ENCODE measurements at regions not wholly inside any gene's neighbourhood (a gene's known extent, or its start where the extent isn't known, plus 50 kb on each side); places are given as distances from the start of the nearest gene placed in this dataset.
"Not testable (repeated sequence)": the region's sequence is repeated elsewhere in the genome, so short reads cannot be mapped to it uniquely, and the experiment has no call there.

- no peak for DNase-seq (ENCODE audit: insufficient read length, low spot score)
- no peak for TF ChIP-seq POLR2A (IDR thresholded peaks at IDR 0.05; ENCODE audit: low read depth, low read length)
- no peak for FAIRE-seq
Measured at GRCh38 chr3:101150504-101150903, 157.3 kb upstream of the ABI3BP start.

- DNase-seq (ENCODE audit: insufficient read length, low spot score): no peak
- no peak for TF ChIP-seq POLR2A (IDR thresholded peaks at IDR 0.05; ENCODE audit: low read depth, low read length)
- FAIRE-seq: no peak
Measured at GRCh38 chr3:101149707-101150106, 156.5 kb upstream of the ABI3BP start.

- no peak for FAIRE-seq
- DNase-seq (ENCODE audit: insufficient read length, low spot score): no peak
Measured at GRCh38 chr3:101149251-101149650, 156.0 kb upstream of the ABI3BP start.

GRCh38 chr3:101148001-101148400, 154.8 kb upstream of the ABI3BP start:
- DNase-seq (ENCODE audit: insufficient read length, low spot score) (no peak), FAIRE-seq (no peak)
- no peak for TF ChIP-seq POLR2A (IDR thresholded peaks at IDR 0.05; ENCODE audit: low read depth, low read length)

More at GRCh38 chr3:101149251-101149650, 156.0 kb upstream of the ABI3BP start:
- TF ChIP-seq POLR2A (IDR thresholded peaks at IDR 0.05; ENCODE audit: low read depth, low read length): no peak

GRCh38 chr3:101146946-101147345, 153.7 kb upstream of the ABI3BP start:
- DNase-seq (ENCODE audit: insufficient read length, low spot score) (no peak), FAIRE-seq (no peak)
- TF ChIP-seq POLR2A (IDR thresholded peaks at IDR 0.05; ENCODE audit: low read depth, low read length): no peak

GRCh38 chr3:101144105-101144504, 150.9 kb upstream of the ABI3BP start:
- TF ChIP-seq POLR2A (IDR thresholded peaks at IDR 0.05; ENCODE audit: low read depth, low read length): no peak
- FAIRE-seq: no peak

GRCh38 chr3:101143012-101143411, 149.8 kb upstream of the ABI3BP start:
- DNase-seq (ENCODE audit: insufficient read length, low spot score) (no peak), FAIRE-seq (no peak)
- TF ChIP-seq POLR2A (IDR thresholded peaks at IDR 0.05; ENCODE audit: low read depth, low read length): no peak

More at GRCh38 chr3:101144105-101144504, 150.9 kb upstream of the ABI3BP start:
- no peak for DNase-seq (ENCODE audit: insufficient read length, low spot score)

- FAIRE-seq: no peak
Measured at GRCh38 chr3:101142160-101142559, 148.9 kb upstream of the ABI3BP start.

GRCh38 chr3:101141135-101141534, 147.9 kb upstream of the ABI3BP start:
- no peak for FAIRE-seq
- no peak for DNase-seq (ENCODE audit: insufficient read length, low spot score)
- TF ChIP-seq POLR2A (IDR thresholded peaks at IDR 0.05; ENCODE audit: low read depth, low read length): no peak

More at GRCh38 chr3:101142160-101142559, 148.9 kb upstream of the ABI3BP start:
- DNase-seq (ENCODE audit: insufficient read length, low spot score): no peak
- no peak for TF ChIP-seq POLR2A (IDR thresholded peaks at IDR 0.05; ENCODE audit: low read depth, low read length)

- FAIRE-seq: no peak
- DNase-seq (ENCODE audit: insufficient read length, low spot score): no peak
- no peak for TF ChIP-seq POLR2A (IDR thresholded peaks at IDR 0.05; ENCODE audit: low read depth, low read length)
Measured at GRCh38 chr3:101138817-101139216, 145.6 kb upstream of the ABI3BP start.

GRCh38 chr3:101134331-101134730, 141.1 kb upstream of the ABI3BP start:
- DNase-seq (ENCODE audit: insufficient read length, low spot score): no peak
- no peak for FAIRE-seq
- TF ChIP-seq POLR2A (IDR thresholded peaks at IDR 0.05; ENCODE audit: low read depth, low read length): no peak

- no peak for FAIRE-seq
- TF ChIP-seq POLR2A (IDR thresholded peaks at IDR 0.05; ENCODE audit: low read depth, low read length): no peak
- DNase-seq (ENCODE audit: insufficient read length, low spot score): no peak
Measured at GRCh38 chr3:101133652-101134051, 140.4 kb upstream of the ABI3BP start.

- not testable (repeated sequence) for DNase-seq (ENCODE audit: insufficient read length, low spot score); FAIRE-seq
Measured at GRCh38 chr3:101133197-101133596, 140.0 kb upstream of the ABI3BP start.

- no peak for TF ChIP-seq POLR2A (IDR thresholded peaks at IDR 0.05; ENCODE audit: low read depth, low read length)
- DNase-seq (ENCODE audit: insufficient read length, low spot score) (no peak), FAIRE-seq (no peak)
Measured at GRCh38 chr3:101131767-101132166, 138.5 kb upstream of the ABI3BP start.

- peak; percentile 6 for FAIRE-seq
- TF ChIP-seq POLR2A (IDR thresholded peaks at IDR 0.05; ENCODE audit: low read depth, low read length): no peak
Measured at GRCh38 chr3:101128786-101129185, 135.6 kb upstream of the ABI3BP start.

GRCh38 chr3:101128001-101128400, 134.8 kb upstream of the ABI3BP start:
- no peak for TF ChIP-seq POLR2A (IDR thresholded peaks at IDR 0.05; ENCODE audit: low read depth, low read length)
- DNase-seq (ENCODE audit: insufficient read length, low spot score) (no peak), FAIRE-seq (no peak)

More at GRCh38 chr3:101128786-101129185, 135.6 kb upstream of the ABI3BP start:
- no peak for DNase-seq (ENCODE audit: insufficient read length, low spot score)
